HepG2 (cell line): ENCODE measurements at regions not wholly inside any gene's neighbourhood (a gene's known extent, or its start where the extent isn't known, plus 50 kb on each side); places are given as distances from the start of the nearest gene placed in this dataset.

Source experiments
- ATAC-seq: fragments of 200-7000 bp; cut with Tn5 transposase; 3 replicates; pipeline ENCODE4 v1.9.1; 2020; ENCODE audit warnings: mild to moderate bottlenecking, moderate library complexity
- BruUV-seq: library from RNA; stranded (reverse); fragments of 400-500 nt; replicated peaks from 2 replicates; lab custom pipeline; 2021; lab: Mats Ljungman, UMichigan
- CTCF ChIA-PET: fragments of 300-600 bp; formaldehyde crosslinking; extraction: SDS; loops from one replicate; lab custom pipeline; 2021; ENCODE audit warnings: low total read pairs, inconsistent platforms, low intra/inter-chr PET ratio; lab: Yijun Ruan, JAX
- POLR2A ChIA-PET: fragments of 350-600 bp; sonication (Branson Sonifier 250); formaldehyde crosslinking; loops from one replicate; lab custom pipeline; 2020; ENCODE audit warnings: antibody characterized with exemption, inconsistent platforms; lab: Yijun Ruan, JAX
- DNase-seq: peaks from one replicate; pipeline ENCODE4 v3.0.0-alpha.2; 2015; ENCODE audit warnings: low spot score
- FAIRE-seq: peaks from 3 replicates; lab custom pipeline; 2011; peaks lifted over from hg19 to GRCh38; lab: Jason Lieb, UNC
- H2AFZ ChIP-seq: one replicate; pipeline ENCODE4 v1.6.1; 2011; ENCODE audit warnings: low read length, inconsistent platforms
- H3K27ac ChIP-seq: fragments of 300-600 bp; 3 replicates; pipeline ENCODE4 v1.8.0; 2011; ENCODE audit warnings: mixed run types, mild to moderate bottlenecking, mixed read lengths, low read length, inconsistent platforms; ENCODE audit not compliant: insufficient read depth; ENCODE audit errors: extremely low read length
- H3K27me3 ChIP-seq, 2 experiments: fragments of 200-600 bp in 1 of 2; 2 replicates in 1 of 2; 3 replicates in 1 of 2; pipeline versions ENCODE4 v1.6.0 to v1.8.0; 2011; ENCODE audit warnings: low read length in 2 of 2, mild to moderate bottlenecking in 2 of 2, moderate library complexity in 2 of 2, inconsistent platforms in 1 of 2; ENCODE audit not compliant: insufficient read depth in 2 of 2, control insufficient read depth in 1 of 2
- H3K36me3 ChIP-seq, 2 experiments: fragments of 200-600 bp in 1 of 2; replicated peaks in 1 of 2; 2 replicates in 1 of 2; 3 replicates in 1 of 2; pipeline versions ENCODE4 v1.5.1 to v1.8.0; 2011; ENCODE audit warnings: low read length in 2 of 2, inconsistent platforms in 1 of 2; ENCODE audit not compliant: insufficient read depth in 2 of 2, control insufficient read depth in 1 of 2
- H3K4me1 ChIP-seq: 2 replicates; pipeline ENCODE4 v1.5.1; 2012; ENCODE audit warnings: low read length, inconsistent platforms; ENCODE audit not compliant: insufficient read depth
- H3K4me2 ChIP-seq: 2 replicates; pipeline ENCODE4 v1.6.0; 2011; ENCODE audit warnings: low read depth, low read length, inconsistent platforms
- H3K4me3 ChIP-seq, 3 experiments: fragments of 200-600 bp in 1 of 3; sonication (generic), shearing (Covaris generic) in 1 of 3; replicated peaks in 1 of 3; 2 replicates each; pipeline ENCODE4 v1.5.1; 2011 to 2016; ENCODE audit warnings: low read length in 3 of 3, inconsistent platforms in 2 of 3, low read depth in 2 of 3, mild to moderate bottlenecking in 2 of 3, control low read depth in 1 of 3, mixed read lengths in 1 of 3; ENCODE audit not compliant: insufficient read depth in 1 of 3
- H3K79me2 ChIP-seq: one replicate; pipeline ENCODE4 v1.6.1; 2011; ENCODE audit warnings: low read length, inconsistent platforms; ENCODE audit not compliant: insufficient read depth
- H3K9ac ChIP-seq: 2 replicates; pipeline ENCODE4 v1.6.0; 2011; ENCODE audit warnings: mild to moderate bottlenecking, low read depth, low read length, inconsistent platforms; ENCODE audit not compliant: insufficient read depth
- H3K9me3 ChIP-seq: 2 replicates; pipeline ENCODE4 v1.5.1; 2012; ENCODE audit warnings: mild to moderate bottlenecking, low read length
- H4K20me1 ChIP-seq: 2 replicates; pipeline ENCODE4 v1.6.0; 2011; ENCODE audit warnings: inconsistent platforms, mild to moderate bottlenecking, low read length, moderate library complexity; ENCODE audit not compliant: insufficient read depth
- ELF1 ChIP-seq: sonication (generic); formaldehyde crosslinking; IDR thresholded peaks from 2 replicates; pipeline ENCODE4 v1.4.0; 2020; ENCODE audit warnings: missing genetic modification reagents
- HOXA5 ChIP-seq: sonication (generic); formaldehyde crosslinking; IDR thresholded peaks from 2 replicates; pipeline ENCODE4 v1.4.0; 2020; ENCODE audit warnings: missing genetic modification reagents
- JUN ChIP-seq: sonication (generic); formaldehyde crosslinking; IDR thresholded peaks from 2 replicates; pipeline ENCODE4 v1.4.0; 2020; ENCODE audit warnings: mild to moderate bottlenecking, missing genetic modification reagents
- KDM6A ChIP-seq: IDR thresholded peaks from 2 replicates; pipeline ENCODE4 v1.6.1; 2016; ENCODE audit warnings: low read depth
- NR1H2 ChIP-seq: sonication (generic); formaldehyde crosslinking; IDR thresholded peaks from 2 replicates; pipeline ENCODE4 v1.8.1; 2022; ENCODE audit warnings: low read depth, missing genetic modification reagents, borderline replicate concordance
- PCBP2 ChIP-seq: fragments of 200-400 bp; formaldehyde crosslinking; optimal IDR thresholded peaks from 2 replicates; pipeline ENCODE3; 2018; ENCODE audit warnings: low read length, low read depth; ENCODE audit not compliant: poor library complexity, severe bottlenecking
- TOPORS ChIP-seq: sonication (generic); formaldehyde crosslinking; IDR thresholded peaks from 2 replicates; pipeline ENCODE4 v1.8.0; 2023; ENCODE audit warnings: mild to moderate bottlenecking, missing genetic modification reagents
- ZBTB20 ChIP-seq: sonication (generic); formaldehyde crosslinking; IDR thresholded peaks from 2 replicates; pipeline ENCODE4 v1.8.1; 2023; ENCODE audit warnings: missing genetic modification reagents, low read depth, mild to moderate bottlenecking, borderline replicate concordance
- ZKSCAN8 ChIP-seq: IDR thresholded peaks from 2 replicates; pipeline ENCODE4 v1.6.1; 2016; ENCODE audit warnings: borderline replicate concordance, missing genetic modification reagents, missing compliant biosample characterization
- WGBS: methylation state at CpG from one replicate; pipeline ENCODE4 v1.1.6; 2017; ENCODE audit warnings: low lambda C conversion rate; 5-methylcytosine and 5-hydroxymethylcytosine counted together
- in situ Hi-C: cut with HindIII; loops from 2 replicates; pipeline ENCODE4 v1.10.0; 2017; ENCODE audit warnings: low pct_unique_long_range_greater_than_20kb; ENCODE audit not compliant: extremely low pct_ligation_motif_present
- intact Hi-C: fragments of 100-400 bp; cut with micrococcal nuclease; formaldehyde crosslinking; loops from one replicate; pipeline ENCODE4 v1.10.0; 2022; ENCODE audit not compliant: unreplicated experiment
- TF ChIP-seq, protein P1 (sequence below): sonication (generic); formaldehyde crosslinking; conservative IDR thresholded peaks from 2 replicates; pipeline ENCODE4 v1.5.0; 2020; ENCODE audit warnings: missing genetic modification reagents
- TF ChIP-seq, protein P2 (sequence below): sonication (generic); formaldehyde crosslinking; IDR thresholded peaks from 2 replicates; pipeline ENCODE4 v1.8.0; 2022; ENCODE audit warnings: missing genetic modification reagents, low read depth, mild to moderate bottlenecking, borderline replicate concordance

DNA sequence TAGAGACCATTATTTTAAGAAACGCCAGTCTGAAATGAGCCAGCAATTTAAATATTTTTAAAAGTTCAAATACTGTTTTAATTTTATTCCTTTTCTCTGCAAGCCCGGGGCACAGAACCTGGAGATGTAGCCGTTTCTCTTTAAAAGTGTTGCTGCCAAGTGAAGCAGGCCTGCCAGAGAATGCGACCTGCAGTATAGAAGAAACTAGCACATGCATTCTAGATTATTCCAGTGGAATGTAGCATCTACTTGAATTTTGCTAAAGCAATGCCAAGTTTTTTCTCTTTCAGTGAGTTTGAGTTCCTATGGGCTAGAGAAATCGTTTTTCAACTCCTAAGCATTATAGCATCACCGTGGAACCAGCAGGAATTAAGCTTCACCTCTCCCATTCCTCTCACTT, 101.3 kb downstream of the QRSL1 start:
- BruUV-seq = TSS peak; percentile 94
- 38% methylated on average over 6 of the region's 6 CpGs for WGBS
- peaks cover 7% of the 10 kb centered on the region for H3K9me3 ChIP-seq
- FAIRE-seq (no peak), ATAC-seq (peak; percentile 6; the same call in 1 of the 3 replicates), DNase-seq (no peak)
- peak overlapping the region; percentile 81 for H3K4me2 ChIP-seq
- peak overlapping the region; percentile 35 for H2AFZ ChIP-seq
- CTCF ChIA-PET = no interaction called here
- H3K27ac ChIP-seq = peak overlapping the region; percentile 92
- H3K4me1 ChIP-seq = peaks cover 79% of the 10 kb centered on the region
- peak overlapping the region; percentile 56 for H3K9ac ChIP-seq
- in situ Hi-C loops (no loop called here), intact Hi-C loops (loop anchor here (1.0 kb wide), 2 partner anchors 9 to 57 kb away; no protein-coding TSS in a partner anchor)
- H3K36me3 ChIP-seq = no peaks in the 10 kb centered on the region
- H3K79me2 ChIP-seq = no peaks in the 10 kb centered on the region
- H3K4me3 ChIP-seq = peak overlapping the region in 1 of 3 experiments; percentile 39; a peak in 1 of 6 replicates
- no peaks in the 10 kb centered on the region for H3K27me3 ChIP-seq
- TF ChIP-seq HOXA5 (CRISPR knock-in tag) = no peak
- TF ChIP-seq PCBP2 = no peak
- 0 out of 2 replicates have a peak, but pooled peaks have one; percentile 27 for TF ChIP-seq ELF1
- TF ChIP-seq, protein P1, sequence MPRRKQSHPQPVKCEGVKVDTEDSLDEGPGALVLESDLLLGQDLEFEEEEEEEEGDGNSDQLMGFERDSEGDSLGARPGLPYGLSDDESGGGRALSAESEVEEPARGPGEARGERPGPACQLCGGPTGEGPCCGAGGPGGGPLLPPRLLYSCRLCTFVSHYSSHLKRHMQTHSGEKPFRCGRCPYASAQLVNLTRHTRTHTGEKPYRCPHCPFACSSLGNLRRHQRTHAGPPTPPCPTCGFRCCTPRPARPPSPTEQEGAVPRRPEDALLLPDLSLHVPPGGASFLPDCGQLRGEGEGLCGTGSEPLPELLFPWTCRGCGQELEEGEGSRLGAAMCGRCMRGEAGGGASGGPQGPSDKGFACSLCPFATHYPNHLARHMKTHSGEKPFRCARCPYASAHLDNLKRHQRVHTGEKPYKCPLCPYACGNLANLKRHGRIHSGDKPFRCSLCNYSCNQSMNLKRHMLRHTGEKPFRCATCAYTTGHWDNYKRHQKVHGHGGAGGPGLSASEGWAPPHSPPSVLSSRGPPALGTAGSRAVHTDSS (CRISPR knock-in tag) = no peak
- no peak for TF ChIP-seq NR1H2 (CRISPR knock-in tag)
- no peak for TF ChIP-seq JUN
- no peak for TF ChIP-seq KDM6A (CRISPR knock-in tag)
- TF ChIP-seq ZBTB20 (CRISPR knock-in tag) = 0 out of 2 replicates have a peak, but pooled peaks have one; percentile 21
- TF ChIP-seq ZKSCAN8 (CRISPR knock-in tag) = no peak
- TF ChIP-seq, protein P2, sequence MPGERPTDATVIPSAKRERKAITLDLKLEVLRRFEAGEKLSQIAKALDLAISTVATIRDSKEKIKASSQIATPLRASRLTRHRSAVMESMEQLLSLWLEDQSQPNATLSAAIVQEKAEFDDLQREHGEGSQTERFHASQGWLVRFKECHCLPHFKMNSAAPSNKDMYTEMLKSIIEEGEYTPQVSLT (CRISPR knock-in tag) = no peak
- peak; percentile 45; the same call in 1 of the 2 replicates for TF ChIP-seq TOPORS (CRISPR knock-in tag)
- no peaks in the 10 kb centered on the region for H4K20me1 ChIP-seq
- POLR2A ChIA-PET = interaction anchor here (0.7 to 2.0 kb wide), 5 partner anchors 9 to 68 kb away, joined by 3 to 8 read pairs (median 5); no protein-coding TSS in a partner anchor
